ENCODE measurements at regions not wholly inside any gene's neighbourhood (a gene's known extent, or its start where the extent isn't known, plus 50 kb on each side); places are given as distances from the start of the nearest gene placed in this dataset.

GRCh38 chr2:149745396-149746230 is 158.0 kb upstream of the MMADHC start:
- H3K9me3 ChIP-seq (ENCODE audit: control insufficient read depth in 2 of 2, low read length in 2 of 2): no peaks in the 10 kb centered on the region
- no peak overlapping the region for H3K9ac ChIP-seq (ENCODE audit: low read depth in 1 of 2, low read length in 2 of 2)
- H3K4me1 ChIP-seq (ENCODE audit: control insufficient read depth in 2 of 2, insufficient read depth in 2 of 2, low read length in 2 of 2): no peaks in the 10 kb centered on the region
- no peak overlapping the region for H3K4me3 ChIP-seq (ENCODE audit: low read length in 2 of 2)
- no peak overlapping the region for H3K27ac ChIP-seq (ENCODE audit: low read depth in 2 of 2, low read length in 2 of 2)
- H3K27me3 ChIP-seq (ENCODE audit: control insufficient read depth in 2 of 2, insufficient read depth in 2 of 2, low read length in 2 of 2): no peaks in the 10 kb centered on the region
- no peaks in the 10 kb centered on the region for H3K36me3 ChIP-seq (ENCODE audit: control insufficient read depth in 2 of 2, insufficient read depth in 2 of 2, low read length in 2 of 2)

- Histone ChIP-seq H3K4me1 (ENCODE audit: control insufficient read depth in 2 of 2, insufficient read depth in 2 of 2, low read length in 2 of 2) (no peaks in the 10 kb centered on the region), H3K9me3 (ENCODE audit: control insufficient read depth in 2 of 2, low read length in 2 of 2) (no peaks in the 10 kb centered on the region), H3K4me3 (ENCODE audit: low read length in 2 of 2) (no peak overlapping the region), H3K36me3 (ENCODE audit: control insufficient read depth in 2 of 2, insufficient read depth in 2 of 2, low read length in 2 of 2) (no peaks in the 10 kb centered on the region), H3K27ac (ENCODE audit: low read depth in 2 of 2, low read length in 2 of 2) (no peak overlapping the region), H3K9ac (ENCODE audit: low read depth in 1 of 2, low read length in 2 of 2) (no peak overlapping the region), H3K27me3 (ENCODE audit: control insufficient read depth in 2 of 2, insufficient read depth in 2 of 2, low read length in 2 of 2) (no peaks in the 10 kb centered on the region)
Observed at GRCh38 chr2:149744865-149745264, 157.3 kb upstream of the MMADHC start.

- Histone ChIP-seq H3K9ac (ENCODE audit: low read depth in 1 of 2, low read length in 2 of 2) (no peak overlapping the region), H3K27ac (ENCODE audit: low read depth in 2 of 2, low read length in 2 of 2) (no peak overlapping the region), H3K36me3 (ENCODE audit: control insufficient read depth in 2 of 2, insufficient read depth in 2 of 2, low read length in 2 of 2) (no peaks in the 10 kb centered on the region), H3K4me1 (ENCODE audit: control insufficient read depth in 2 of 2, insufficient read depth in 2 of 2, low read length in 2 of 2) (no peaks in the 10 kb centered on the region), H3K4me3 (ENCODE audit: low read length in 2 of 2) (no peak overlapping the region), H3K9me3 (ENCODE audit: control insufficient read depth in 2 of 2, low read length in 2 of 2) (no peaks in the 10 kb centered on the region), H3K27me3 (ENCODE audit: control insufficient read depth in 2 of 2, insufficient read depth in 2 of 2, low read length in 2 of 2) (no peaks in the 10 kb centered on the region)
Observed at GRCh38 chr2:149743842-149744448, 156.4 kb upstream of the MMADHC start.

GRCh38 chr2:149741646-149742045 is 154.1 kb upstream of the MMADHC start:
- Histone ChIP-seq H3K4me1 (ENCODE audit: control insufficient read depth in 2 of 2, insufficient read depth in 2 of 2, low read length in 2 of 2) (no peaks in the 10 kb centered on the region), H3K27me3 (ENCODE audit: control insufficient read depth in 2 of 2, insufficient read depth in 2 of 2, low read length in 2 of 2) (no peaks in the 10 kb centered on the region), H3K27ac (ENCODE audit: low read depth in 2 of 2, low read length in 2 of 2) (no peak overlapping the region), H3K9ac (ENCODE audit: low read depth in 1 of 2, low read length in 2 of 2) (no peak overlapping the region), H3K9me3 (ENCODE audit: control insufficient read depth in 2 of 2, low read length in 2 of 2) (no peaks in the 10 kb centered on the region), H3K4me3 (ENCODE audit: low read length in 2 of 2) (no peak overlapping the region), H3K36me3 (ENCODE audit: control insufficient read depth in 2 of 2, insufficient read depth in 2 of 2, low read length in 2 of 2) (no peaks in the 10 kb centered on the region)

GRCh38 chr2:149740490-149740889 is 152.9 kb upstream of the MMADHC start:
- Histone ChIP-seq H3K27me3 (ENCODE audit: control insufficient read depth in 2 of 2, insufficient read depth in 2 of 2, low read length in 2 of 2) (no peaks in the 10 kb centered on the region), H3K9ac (ENCODE audit: low read depth in 1 of 2, low read length in 2 of 2) (no peak overlapping the region), H3K4me3 (ENCODE audit: low read length in 2 of 2) (no peak overlapping the region), H3K9me3 (ENCODE audit: control insufficient read depth in 2 of 2, low read length in 2 of 2) (no peaks in the 10 kb centered on the region), H3K27ac (ENCODE audit: low read depth in 2 of 2, low read length in 2 of 2) (no peak overlapping the region), H3K4me1 (ENCODE audit: control insufficient read depth in 2 of 2, insufficient read depth in 2 of 2, low read length in 2 of 2) (no peaks in the 10 kb centered on the region), H3K36me3 (ENCODE audit: control insufficient read depth in 2 of 2, insufficient read depth in 2 of 2, low read length in 2 of 2) (no peaks in the 10 kb centered on the region)

- Histone ChIP-seq H3K4me3 (ENCODE audit: low read length in 2 of 2) (no peak overlapping the region), H3K9me3 (ENCODE audit: control insufficient read depth in 2 of 2, low read length in 2 of 2) (no peaks in the 10 kb centered on the region), H3K4me1 (ENCODE audit: control insufficient read depth in 2 of 2, insufficient read depth in 2 of 2, low read length in 2 of 2) (no peaks in the 10 kb centered on the region), H3K9ac (ENCODE audit: low read depth in 1 of 2, low read length in 2 of 2) (no peak overlapping the region), H3K27me3 (ENCODE audit: control insufficient read depth in 2 of 2, insufficient read depth in 2 of 2, low read length in 2 of 2) (no peaks in the 10 kb centered on the region), H3K27ac (ENCODE audit: low read depth in 2 of 2, low read length in 2 of 2) (no peak overlapping the region), H3K36me3 (ENCODE audit: control insufficient read depth in 2 of 2, insufficient read depth in 2 of 2, low read length in 2 of 2) (no peaks in the 10 kb centered on the region)
Observed at GRCh38 chr2:149739883-149740265, 152.3 kb upstream of the MMADHC start.

- Histone ChIP-seq H3K9ac (ENCODE audit: low read depth in 1 of 2, low read length in 2 of 2) (no peak overlapping the region), H3K27ac (ENCODE audit: low read depth in 2 of 2, low read length in 2 of 2) (no peak overlapping the region), H3K4me1 (ENCODE audit: control insufficient read depth in 2 of 2, insufficient read depth in 2 of 2, low read length in 2 of 2) (no peaks in the 10 kb centered on the region), H3K4me3 (ENCODE audit: low read length in 2 of 2) (no peak overlapping the region), H3K36me3 (ENCODE audit: control insufficient read depth in 2 of 2, insufficient read depth in 2 of 2, low read length in 2 of 2) (no peaks in the 10 kb centered on the region), H3K27me3 (ENCODE audit: control insufficient read depth in 2 of 2, insufficient read depth in 2 of 2, low read length in 2 of 2) (no peaks in the 10 kb centered on the region), H3K9me3 (ENCODE audit: control insufficient read depth in 2 of 2, low read length in 2 of 2) (no peaks in the 10 kb centered on the region)
Observed at GRCh38 chr2:149739171-149739882, 151.8 kb upstream of the MMADHC start.

- Histone ChIP-seq H3K9ac (ENCODE audit: low read depth in 1 of 2, low read length in 2 of 2) (no peak overlapping the region), H3K27ac (ENCODE audit: low read depth in 2 of 2, low read length in 2 of 2) (no peak overlapping the region), H3K36me3 (ENCODE audit: control insufficient read depth in 2 of 2, insufficient read depth in 2 of 2, low read length in 2 of 2) (no peaks in the 10 kb centered on the region), H3K27me3 (ENCODE audit: control insufficient read depth in 2 of 2, insufficient read depth in 2 of 2, low read length in 2 of 2) (no peaks in the 10 kb centered on the region), H3K4me1 (ENCODE audit: control insufficient read depth in 2 of 2, insufficient read depth in 2 of 2, low read length in 2 of 2) (no peaks in the 10 kb centered on the region), H3K4me3 (ENCODE audit: low read length in 2 of 2) (no peak overlapping the region), H3K9me3 (ENCODE audit: control insufficient read depth in 2 of 2, low read length in 2 of 2) (no peaks in the 10 kb centered on the region)
Observed at GRCh38 chr2:149738767-149739166, 151.2 kb upstream of the MMADHC start.

GRCh38 chr2:149737896-149738295 is 150.3 kb upstream of the MMADHC start:
- Histone ChIP-seq H3K27ac (ENCODE audit: low read depth in 2 of 2, low read length in 2 of 2) (no peak overlapping the region), H3K4me3 (ENCODE audit: low read length in 2 of 2) (no peak overlapping the region), H3K9ac (ENCODE audit: low read depth in 1 of 2, low read length in 2 of 2) (no peak overlapping the region), H3K4me1 (ENCODE audit: control insufficient read depth in 2 of 2, insufficient read depth in 2 of 2, low read length in 2 of 2) (no peaks in the 10 kb centered on the region), H3K9me3 (ENCODE audit: control insufficient read depth in 2 of 2, low read length in 2 of 2) (no peaks in the 10 kb centered on the region), H3K27me3 (ENCODE audit: control insufficient read depth in 2 of 2, insufficient read depth in 2 of 2, low read length in 2 of 2) (no peaks in the 10 kb centered on the region), H3K36me3 (ENCODE audit: control insufficient read depth in 2 of 2, insufficient read depth in 2 of 2, low read length in 2 of 2) (no peaks in the 10 kb centered on the region)

GRCh38 chr2:149735237-149735958 is 147.8 kb upstream of the MMADHC start:
- Histone ChIP-seq H3K27ac (ENCODE audit: low read depth in 2 of 2, low read length in 2 of 2) (no peak overlapping the region), H3K4me1 (ENCODE audit: control insufficient read depth in 2 of 2, insufficient read depth in 2 of 2, low read length in 2 of 2) (peaks cover 0 to 4% of the 10 kb centered on the region in 2 donors), H3K36me3 (ENCODE audit: control insufficient read depth in 2 of 2, insufficient read depth in 2 of 2, low read length in 2 of 2) (no peaks in the 10 kb centered on the region), H3K4me3 (ENCODE audit: low read length in 2 of 2) (no peak overlapping the region), H3K27me3 (ENCODE audit: control insufficient read depth in 2 of 2, insufficient read depth in 2 of 2, low read length in 2 of 2) (no peaks in the 10 kb centered on the region), H3K9me3 (ENCODE audit: control insufficient read depth in 2 of 2, low read length in 2 of 2) (no peaks in the 10 kb centered on the region), H3K9ac (ENCODE audit: low read depth in 1 of 2, low read length in 2 of 2) (no peak overlapping the region)
